ENCODE measurements at regions not wholly inside any gene's neighbourhood (a gene's known extent, or its start where the extent isn't known, plus 50 kb on each side); places are given as distances from the start of the nearest gene placed in this dataset.

DNA sequence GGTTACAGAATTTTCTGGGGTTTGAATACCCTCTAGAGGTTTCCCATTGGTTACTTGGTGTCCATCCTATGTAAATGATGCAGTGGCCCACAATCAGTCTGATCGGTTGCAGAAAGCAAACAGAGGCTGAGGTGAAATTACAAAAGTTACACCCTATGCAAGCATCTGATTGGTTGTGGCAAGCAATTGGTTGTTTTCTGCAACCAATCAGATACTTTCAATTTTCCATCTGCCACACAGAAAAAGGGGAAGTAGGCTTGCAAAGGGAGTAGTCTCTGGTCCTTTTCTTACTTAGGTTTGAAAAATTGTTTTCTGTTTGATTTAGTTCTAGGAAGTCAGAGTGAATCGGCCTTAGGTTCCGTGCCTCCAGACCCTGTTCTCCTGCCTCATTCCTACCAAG, 93.1 kb downstream of the WTIP start:
- TF ChIP-seq, protein P1, sequence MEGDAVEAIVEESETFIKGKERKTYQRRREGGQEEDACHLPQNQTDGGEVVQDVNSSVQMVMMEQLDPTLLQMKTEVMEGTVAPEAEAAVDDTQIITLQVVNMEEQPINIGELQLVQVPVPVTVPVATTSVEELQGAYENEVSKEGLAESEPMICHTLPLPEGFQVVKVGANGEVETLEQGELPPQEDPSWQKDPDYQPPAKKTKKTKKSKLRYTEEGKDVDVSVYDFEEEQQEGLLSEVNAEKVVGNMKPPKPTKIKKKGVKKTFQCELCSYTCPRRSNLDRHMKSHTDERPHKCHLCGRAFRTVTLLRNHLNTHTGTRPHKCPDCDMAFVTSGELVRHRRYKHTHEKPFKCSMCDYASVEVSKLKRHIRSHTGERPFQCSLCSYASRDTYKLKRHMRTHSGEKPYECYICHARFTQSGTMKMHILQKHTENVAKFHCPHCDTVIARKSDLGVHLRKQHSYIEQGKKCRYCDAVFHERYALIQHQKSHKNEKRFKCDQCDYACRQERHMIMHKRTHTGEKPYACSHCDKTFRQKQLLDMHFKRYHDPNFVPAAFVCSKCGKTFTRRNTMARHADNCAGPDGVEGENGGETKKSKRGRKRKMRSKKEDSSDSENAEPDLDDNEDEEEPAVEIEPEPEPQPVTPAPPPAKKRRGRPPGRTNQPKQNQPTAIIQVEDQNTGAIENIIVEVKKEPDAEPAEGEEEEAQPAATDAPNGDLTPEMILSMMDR (IDR thresholded peaks at IDR 0.05) = no peak
- TF ChIP-seq TP53 (CRISPR knock-in tag; IDR thresholded peaks at IDR 0.05) = no peak
- no peak for TF ChIP-seq BCL3 (IDR thresholded peaks at IDR 0.05)
- no peak for TF ChIP-seq SMC3 (IDR thresholded peaks at IDR 0.05)
- TF ChIP-seq REST (IDR thresholded peaks at IDR 0.05) = no peak

All from A549 (cell line).